ENCODE measurements at regions not wholly inside any gene's neighbourhood (a gene's known extent, or its start where the extent isn't known, plus 50 kb on each side); places are given as distances from the start of the nearest gene placed in this dataset.

DNA sequence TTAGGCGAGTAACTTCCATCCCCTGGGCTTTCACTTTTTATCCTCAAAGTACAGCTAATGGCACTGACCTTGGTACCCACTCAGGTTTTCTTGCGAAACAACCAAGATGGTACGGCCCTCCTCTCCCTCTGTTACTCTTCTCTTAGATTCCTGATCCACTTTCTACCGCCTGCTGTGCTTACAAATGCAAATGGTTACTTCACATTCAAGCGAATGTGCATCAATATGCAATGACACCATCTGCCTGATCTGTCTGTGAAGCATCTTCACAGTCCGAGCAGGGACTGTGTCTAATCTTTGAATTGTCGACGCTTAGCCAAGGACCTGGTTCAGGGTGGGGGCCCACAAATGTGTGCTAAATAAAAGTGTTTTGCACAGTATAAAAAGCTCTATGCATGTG is 112.2 kb downstream of the TRIB2 start:
- no peak for DNase-seq (ENCODE audit: low spot score)

DNA sequence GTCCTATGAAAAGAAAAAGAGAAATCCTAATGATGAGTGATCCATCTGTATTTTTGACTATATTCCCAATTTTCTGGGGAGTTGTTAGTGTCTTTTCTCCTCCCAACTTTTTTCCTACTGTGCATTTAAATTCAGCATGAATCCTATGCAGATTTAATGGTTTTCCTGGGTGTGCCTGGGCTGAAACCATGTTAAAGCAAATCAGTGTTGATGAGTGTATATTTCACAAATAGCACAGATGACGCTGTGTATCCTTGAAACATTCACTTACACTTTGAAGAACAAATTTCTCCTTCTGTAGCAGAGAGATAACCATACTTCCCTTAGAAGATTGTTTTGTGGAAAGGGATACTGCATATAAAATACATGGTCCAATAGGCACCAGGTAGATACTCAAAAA is 114.3 kb downstream of the TRIB2 start:
- DNase-seq (ENCODE audit: low spot score) = no peak

DNA sequence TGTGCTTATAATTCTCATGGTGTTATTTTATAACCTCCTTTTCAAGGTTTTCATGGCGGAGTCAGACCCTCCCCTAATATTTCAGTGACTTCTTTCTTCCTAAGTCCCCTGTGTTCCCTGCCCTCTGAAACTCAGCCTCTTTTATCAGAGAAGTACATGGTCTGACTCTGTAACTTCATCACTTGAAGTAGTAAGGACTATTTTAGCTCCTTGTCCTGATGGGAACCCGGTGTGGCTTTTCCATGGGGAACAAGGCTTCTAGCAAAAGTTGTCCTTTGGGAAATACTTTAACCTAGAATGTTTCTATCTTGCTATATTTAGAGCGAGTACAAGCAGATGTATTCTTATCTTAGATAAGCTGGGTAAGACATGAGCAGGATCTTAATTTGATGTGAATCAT is 117.5 kb downstream of the TRIB2 start:
- no peak for DNase-seq (ENCODE audit: low spot score)

GRCh38 chr2:12835733-12836132 is 119.0 kb downstream of the TRIB2 start:
- DNase-seq (ENCODE audit: low spot score) = no peak

DNA sequence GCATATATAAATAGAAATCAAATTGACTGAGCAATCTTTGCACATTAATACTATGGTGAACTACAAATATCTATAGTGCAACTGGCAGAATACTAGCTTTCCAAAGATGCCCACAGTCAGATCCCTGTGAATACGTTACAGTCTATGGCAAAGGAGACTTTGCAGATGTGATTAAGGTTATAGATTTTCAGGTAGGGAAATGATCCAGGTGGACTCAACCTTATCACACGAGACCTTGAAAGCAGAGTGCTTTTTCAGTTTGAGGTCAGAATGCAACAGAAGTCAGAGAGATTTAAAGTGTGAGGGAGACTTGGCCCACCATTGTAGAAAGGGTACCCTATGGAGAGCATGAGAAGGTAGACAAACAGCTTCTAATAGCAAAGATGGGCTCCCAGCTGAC is 122.6 kb downstream of the TRIB2 start:
- DNase-seq (ENCODE audit: low spot score) = no peak

DNA sequence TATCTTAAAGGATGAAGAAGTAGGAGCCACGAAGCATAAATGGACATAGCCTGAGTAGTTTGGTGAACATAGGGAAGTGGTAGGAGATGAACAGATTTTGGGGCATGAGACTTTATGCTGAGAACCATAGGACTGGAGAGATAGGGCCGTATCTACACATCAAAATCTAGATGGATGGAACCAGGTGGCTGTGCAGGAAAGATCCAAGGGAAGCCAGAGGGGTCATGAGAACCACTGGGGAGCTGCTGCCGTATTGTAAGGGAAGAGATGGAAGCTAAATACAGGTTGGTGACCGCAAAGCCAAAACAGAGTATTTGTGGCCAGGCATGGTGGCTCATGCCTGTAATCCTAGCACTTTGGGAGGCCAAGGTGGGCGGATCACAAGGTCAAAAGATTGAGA is 124.3 kb downstream of the TRIB2 start:
- DNase-seq (ENCODE audit: low spot score) = no peak

GRCh38 chr2:12842917-12843316 is 126.2 kb downstream of the TRIB2 start:
- DNase-seq (ENCODE audit: low spot score) = no peak

GRCh38 chr2:12844511-12844910 is 127.8 kb downstream of the TRIB2 start:
- no peak for DNase-seq (ENCODE audit: low spot score)

DNA sequence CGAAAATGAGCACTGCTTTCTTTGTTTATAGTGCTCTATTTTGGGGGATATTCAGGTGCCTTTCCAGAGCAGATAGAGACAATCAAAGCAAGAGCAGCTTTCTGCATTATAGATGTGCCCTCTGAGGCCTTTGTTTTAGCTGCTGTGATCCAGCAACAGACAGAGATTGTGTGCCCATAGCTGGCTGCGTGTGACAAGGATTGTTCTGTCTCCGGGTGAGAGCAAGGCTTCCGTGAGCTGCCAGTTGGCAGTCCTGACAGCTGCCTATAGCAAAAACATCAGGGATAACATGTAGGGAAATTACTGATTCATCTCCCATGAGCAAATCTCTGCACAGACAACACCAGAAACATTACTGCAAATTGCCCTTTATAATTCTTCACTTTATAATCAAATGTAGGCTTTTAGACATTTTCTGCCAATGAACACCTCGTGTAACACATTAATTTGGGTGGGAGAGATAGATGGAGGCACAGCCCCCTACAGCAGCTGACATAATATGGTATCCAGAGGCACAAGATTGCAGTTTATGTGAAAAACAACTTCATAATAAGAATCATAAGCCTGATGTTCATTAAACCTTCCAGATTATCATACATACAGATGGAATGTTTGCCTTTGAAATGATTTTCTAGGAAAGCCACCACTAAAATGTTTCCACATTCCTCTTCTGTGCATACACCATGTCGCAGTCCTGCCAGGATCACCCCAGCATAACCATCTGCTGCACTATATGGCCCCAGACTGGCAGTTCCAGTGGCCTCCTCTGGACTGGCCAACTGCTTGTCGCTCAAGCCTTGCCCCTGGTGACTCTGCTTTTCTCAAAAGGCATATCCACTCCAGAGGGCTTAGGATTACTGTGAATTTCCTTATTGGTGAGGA is 131.2 kb downstream of the TRIB2 start:
- no peak for DNase-seq (ENCODE audit: low spot score)

DNA sequence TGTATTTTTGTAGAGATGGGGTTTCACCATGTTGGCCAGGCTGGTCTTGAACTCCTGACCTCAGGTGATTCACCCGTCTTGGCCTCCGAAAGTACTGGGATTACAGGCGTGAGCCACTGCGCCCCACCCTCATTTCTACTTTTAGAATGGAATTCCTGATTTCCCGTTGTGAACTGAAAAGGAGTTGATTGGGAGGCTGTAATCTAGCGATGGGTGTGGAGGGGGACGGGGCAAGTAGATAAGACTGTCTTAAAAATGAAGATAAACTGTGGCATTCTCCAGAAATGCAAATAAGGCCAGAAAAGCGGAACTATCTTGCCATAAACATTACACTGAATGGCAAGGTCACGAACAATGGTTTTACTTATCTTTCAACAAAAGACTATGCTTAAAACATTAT is 135.4 kb downstream of the TRIB2 start:
- DNase-seq (ENCODE audit: low spot score) = no peak

DNA sequence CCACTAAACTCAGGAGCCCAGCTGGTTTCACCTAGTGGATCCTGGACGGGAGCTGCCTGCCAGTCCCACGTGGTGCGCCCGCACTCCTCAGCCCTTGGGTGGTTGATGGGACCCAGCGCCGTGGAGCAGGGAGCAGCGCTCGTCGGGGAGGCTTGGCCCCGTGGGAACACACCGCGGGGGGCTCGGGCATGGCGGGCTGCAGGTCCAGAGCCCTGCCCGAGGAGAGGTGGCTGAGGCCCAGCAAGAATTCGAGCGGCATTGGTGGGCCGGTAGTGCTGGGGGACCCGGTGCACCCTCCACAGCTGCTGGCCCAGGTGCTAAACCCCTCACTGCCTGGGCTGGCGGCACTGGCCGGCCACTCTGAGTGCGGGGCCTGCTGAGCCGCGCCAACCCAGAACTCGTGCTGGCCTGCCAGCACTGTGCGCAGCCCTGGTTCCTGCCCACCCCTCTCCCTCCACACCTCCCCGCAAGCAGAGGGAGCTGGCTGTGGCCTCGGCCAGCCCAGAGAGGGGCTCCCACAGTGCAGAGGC is 137.3 kb downstream of the TRIB2 start:
- no peak for DNase-seq (ENCODE audit: low spot score)

DNA sequence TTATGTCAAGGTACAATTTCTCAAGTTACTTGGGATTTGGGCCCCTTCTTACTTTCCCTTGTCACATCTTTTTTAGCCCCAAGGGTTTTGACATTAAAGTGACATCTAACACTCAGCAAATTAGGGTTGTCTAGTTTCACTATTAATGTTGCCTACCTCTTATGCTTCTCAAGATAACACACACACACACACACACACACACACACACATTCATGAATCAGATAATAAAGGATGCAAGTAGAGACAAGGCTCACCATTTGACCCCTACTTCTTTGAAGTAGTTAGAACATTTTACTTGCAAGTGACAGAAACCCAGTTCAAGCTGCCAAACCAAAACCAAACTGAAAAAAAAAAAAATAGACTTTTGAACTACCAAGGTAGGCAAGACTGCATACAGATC is 138.8 kb downstream of the TRIB2 start:
- DNase-seq (ENCODE audit: low spot score) = no peak

DNA sequence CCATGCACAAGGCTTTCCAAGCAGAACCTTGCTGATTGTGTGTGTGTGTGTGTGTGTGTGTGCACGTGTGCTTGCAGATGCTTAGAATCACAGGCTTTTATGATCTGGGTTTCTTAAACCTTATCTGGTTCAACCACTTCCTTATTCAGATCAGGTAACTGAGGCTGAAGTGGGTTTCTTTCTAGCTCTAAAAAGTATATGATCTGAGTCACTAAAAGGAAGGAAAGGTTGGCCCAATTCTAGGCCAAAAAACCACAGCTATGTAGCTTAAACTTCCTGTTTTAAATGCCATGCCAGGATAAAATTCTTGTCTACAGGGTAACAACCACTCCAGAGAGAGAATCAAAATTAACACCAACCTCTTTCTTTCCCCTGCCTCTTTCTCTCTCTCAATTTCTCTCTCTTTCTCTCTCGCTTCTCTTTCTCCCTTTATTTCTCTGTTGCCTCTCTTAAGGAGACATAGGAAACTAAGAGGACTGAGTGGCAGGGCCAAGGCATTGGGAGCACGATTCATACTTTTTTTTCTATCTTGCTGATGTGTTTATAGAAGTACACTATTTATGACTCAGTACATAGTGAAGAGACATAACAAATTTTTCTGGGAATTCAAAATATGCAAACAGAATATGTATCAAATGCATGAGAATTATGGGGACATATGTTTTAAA is 140.3 kb downstream of the TRIB2 start:
- no peak for DNase-seq (ENCODE audit: low spot score)

DNA sequence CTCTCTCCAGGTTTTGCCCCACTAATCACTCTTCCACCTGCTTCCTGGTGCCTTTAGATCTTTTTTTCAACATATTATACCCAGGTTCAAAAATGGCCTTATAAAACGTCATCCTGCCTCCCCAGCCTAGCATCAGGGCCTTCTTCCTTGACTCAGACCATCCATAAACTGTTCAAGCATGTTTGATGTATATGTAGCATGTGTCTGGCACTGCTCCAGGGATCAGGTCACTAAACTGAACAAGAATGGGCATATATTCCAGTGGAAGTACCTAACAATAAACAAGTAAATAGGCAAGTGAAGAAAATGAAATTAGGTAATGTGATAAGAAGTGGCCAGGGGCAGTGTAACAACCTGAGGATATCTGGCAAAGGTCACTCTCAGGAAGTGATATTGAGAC is 141.2 kb downstream of the TRIB2 start:
- no peak for DNase-seq (ENCODE audit: low spot score)

DNA sequence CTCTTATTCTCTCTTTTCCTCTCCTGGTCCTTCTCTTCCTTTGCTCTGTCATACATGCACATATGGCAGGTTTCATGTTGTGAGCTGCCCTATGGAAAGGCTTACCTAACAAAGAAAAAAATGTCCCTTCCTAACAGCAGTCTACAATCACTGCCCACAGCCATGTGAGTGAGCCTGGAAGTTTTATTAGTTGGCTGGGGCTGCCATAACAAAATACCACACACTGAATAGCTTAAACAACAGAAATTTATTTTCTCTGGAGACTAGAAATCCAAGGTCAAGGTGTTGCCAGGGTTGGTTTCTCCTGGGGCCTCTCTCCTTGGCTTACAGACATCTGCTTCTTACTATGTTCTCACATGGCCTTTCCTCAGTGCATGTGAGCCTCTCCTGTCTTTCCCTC is 142.1 kb downstream of the TRIB2 start:
- DNase-seq (ENCODE audit: low spot score) = no peak

DNA sequence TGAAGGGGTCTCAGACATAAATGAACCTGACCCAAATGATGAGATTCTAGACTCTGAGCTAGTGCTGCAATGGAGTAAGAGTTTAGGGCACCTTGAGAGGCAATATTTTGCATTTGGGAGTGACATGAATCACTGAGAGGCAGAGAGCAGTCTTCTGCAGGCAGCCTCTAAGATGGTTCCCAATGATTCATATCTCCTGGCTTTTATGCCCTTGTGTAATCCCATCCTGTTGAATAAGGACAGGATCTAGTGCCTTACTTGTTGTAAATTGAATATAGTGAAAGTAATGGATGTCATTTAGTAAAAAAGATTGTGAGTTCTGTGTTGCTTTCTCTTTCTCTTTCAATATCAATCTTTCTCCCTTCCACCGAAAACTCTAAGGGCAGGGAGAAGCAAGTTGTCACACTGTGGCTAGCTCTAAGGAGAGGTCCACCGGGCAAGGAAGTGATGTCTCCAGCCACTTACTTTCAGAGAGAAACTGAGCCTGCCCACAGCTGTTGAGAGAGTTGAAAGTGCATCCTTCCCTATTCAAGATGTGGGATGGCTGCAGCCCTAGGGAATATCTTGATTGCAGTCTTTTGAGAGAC is 144.7 kb downstream of the TRIB2 start:
- DNase-seq (ENCODE audit: low spot score) = no peak

DNA sequence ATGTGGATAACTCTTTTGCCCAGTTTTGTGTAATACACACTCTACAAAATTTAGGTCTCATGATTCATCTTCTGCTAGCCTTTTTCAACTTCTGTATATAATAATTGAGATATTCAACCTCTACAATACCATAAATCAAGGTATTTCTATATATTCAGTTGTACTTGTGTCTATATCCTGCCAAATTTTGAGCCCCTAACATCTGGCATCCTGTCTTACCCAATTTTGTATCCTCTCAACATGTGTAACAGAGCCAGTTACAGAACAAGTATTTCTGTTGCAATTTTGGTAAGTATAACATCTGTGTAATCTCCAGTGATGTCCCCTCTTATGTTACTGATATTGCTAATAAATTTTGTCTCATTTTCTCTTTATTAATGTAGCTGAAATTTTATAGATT is 145.8 kb downstream of the TRIB2 start:
- DNase-seq (ENCODE audit: low spot score) = no peak

GRCh38 chr2:12863937-12864336 is 147.2 kb downstream of the TRIB2 start:
- no peak for DNase-seq (ENCODE audit: low spot score)

GRCh38 chr2:12867631-12868287 is 151.0 kb downstream of the TRIB2 start:
- DNase-seq (ENCODE audit: low spot score) = no peak

- DNase-seq (ENCODE audit: low spot score) = no peak
Observed at GRCh38 chr2:12870692-12871091, 154.0 kb downstream of the TRIB2 start.

GRCh38 chr2:12871694-12872315 is 155.1 kb downstream of the TRIB2 start:
- no peak for DNase-seq (ENCODE audit: low spot score)

DNA sequence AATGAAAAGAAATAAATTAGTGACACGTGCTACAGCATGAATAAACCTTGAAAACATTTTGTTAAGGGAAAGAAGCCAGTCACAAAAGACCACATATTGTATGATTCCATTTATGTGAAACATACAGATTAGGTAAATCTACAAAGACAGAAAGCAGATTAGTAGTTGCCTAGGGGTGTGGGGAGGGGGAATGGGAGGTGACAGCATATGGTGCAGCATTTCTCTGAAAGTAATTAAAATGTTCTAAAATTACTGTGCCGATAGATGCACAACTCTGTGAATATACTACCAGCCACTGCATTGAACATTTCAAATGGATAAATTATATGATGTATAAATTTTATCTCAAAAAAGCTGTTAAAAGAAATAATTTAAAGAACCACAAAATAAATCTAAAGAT is 161.0 kb downstream of the TRIB2 start:
- DNase-seq (ENCODE audit: low spot score) = no peak
